SK-N-SH treated with all-trans-retinoic acid at 6 μM for 48 hours (cell line): ENCODE measurements at regions not wholly inside any gene's neighbourhood (a gene's known extent, or its start where the extent isn't known, plus 50 kb on each side); places are given as distances from the start of the nearest gene placed in this dataset.

Experiments
- ARNTL ChIP-seq: fragments of 450-650 bp; formaldehyde crosslinking; IDR thresholded peaks from 2 replicates; pipeline ENCODE4 v1.5.0; 2020; ENCODE audit warnings: low read depth, mild to moderate bottlenecking, moderate library complexity, borderline replicate concordance
- BACH2 ChIP-seq: fragments of 250-450 bp; sonication (Bioruptor Pico); IDR thresholded peaks from 2 replicates; pipeline ENCODE4 v1.9.0; 2021; ENCODE audit warnings: mild to moderate bottlenecking, borderline replicate concordance
- CSRNP3 ChIP-seq: fragments of 250-450 bp; sonication (Bioruptor Pico); IDR thresholded peaks from 2 replicates; pipeline ENCODE4 v1.5.1; 2021; ENCODE audit warnings: mild to moderate bottlenecking, moderate library complexity
- ESRRG ChIP-seq: fragments of 250-450 bp; sonication (Bioruptor Pico); IDR thresholded peaks from 2 replicates; pipeline ENCODE4 v1.6.1; 2021; ENCODE audit warnings: mild to moderate bottlenecking
- ISL1 ChIP-seq: fragments of 250-450 bp; sonication (Bioruptor Pico); IDR thresholded peaks from 2 replicates; pipeline ENCODE4 v2.1.2; 2022; ENCODE audit warnings: mild to moderate bottlenecking, moderate library complexity
- RARB ChIP-seq: fragments of 250-450 bp; sonication (Bioruptor Pico); IDR thresholded peaks from 2 replicates; pipeline ENCODE4 v1.8.0; 2021; ENCODE audit warnings: mild to moderate bottlenecking, moderate library complexity
- TOX ChIP-seq: fragments of 250-450 bp; sonication (Bioruptor Pico); IDR thresholded peaks from 2 replicates; pipeline ENCODE4 v1.8.0; 2021; ENCODE audit warnings: mild to moderate bottlenecking, moderate library complexity, borderline replicate concordance
- ZFP3 ChIP-seq: fragments of 250-450 bp; sonication (Bioruptor Pico); IDR thresholded peaks from 2 replicates; pipeline ENCODE4 v1.5.0; 2020; ENCODE audit warnings: mild to moderate bottlenecking, moderate library complexity
- ZNF565 ChIP-seq: fragments of 450-650 bp; formaldehyde crosslinking; conservative IDR thresholded peaks from 2 replicates; pipeline ENCODE4 v1.5.0; 2020; ENCODE audit warnings: low read depth, mild to moderate bottlenecking, moderate library complexity
- TF ChIP-seq, protein P1 (sequence below): fragments of 250-450 bp; sonication (Bioruptor Pico); IDR thresholded peaks from 2 replicates; pipeline ENCODE4 v1.8.0; 2021; ENCODE audit warnings: low read depth, mild to moderate bottlenecking, moderate library complexity, borderline replicate concordance
- TF ChIP-seq, protein P2 (sequence below): fragments of 250-450 bp; sonication (Bioruptor Pico); IDR thresholded peaks from 2 replicates; pipeline ENCODE4 v1.5.1; 2020; ENCODE audit warnings: low read depth, mild to moderate bottlenecking, moderate library complexity

DNA sequence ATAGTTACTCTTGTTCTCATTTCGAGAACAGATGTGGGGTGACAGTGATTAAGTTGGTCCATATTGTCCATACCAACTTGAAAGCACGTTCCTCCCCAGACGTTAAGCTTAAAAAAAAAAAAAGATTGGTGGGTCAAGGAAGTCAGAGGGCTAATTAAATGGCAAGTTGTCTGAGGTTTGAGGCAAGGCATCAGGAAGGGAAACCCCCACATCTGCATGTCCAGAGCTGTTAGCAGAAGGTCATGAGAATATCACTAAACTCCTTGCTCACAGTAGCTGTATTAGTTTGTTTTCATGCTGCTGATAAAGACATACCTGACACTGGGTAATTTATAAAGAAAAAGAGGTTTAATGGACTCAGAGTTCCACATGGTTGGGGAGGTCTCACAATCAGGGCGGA, 415.6 kb upstream of the FZD8 start:
- no peak for TF ChIP-seq BACH2
- TF ChIP-seq ARNTL (CRISPR knock-in tag), result no peak
- no peak for TF ChIP-seq ZFP3 (CRISPR knock-in tag)
- TF ChIP-seq ISL1 (CRISPR knock-in tag), result no peak
- TF ChIP-seq, protein P1, sequence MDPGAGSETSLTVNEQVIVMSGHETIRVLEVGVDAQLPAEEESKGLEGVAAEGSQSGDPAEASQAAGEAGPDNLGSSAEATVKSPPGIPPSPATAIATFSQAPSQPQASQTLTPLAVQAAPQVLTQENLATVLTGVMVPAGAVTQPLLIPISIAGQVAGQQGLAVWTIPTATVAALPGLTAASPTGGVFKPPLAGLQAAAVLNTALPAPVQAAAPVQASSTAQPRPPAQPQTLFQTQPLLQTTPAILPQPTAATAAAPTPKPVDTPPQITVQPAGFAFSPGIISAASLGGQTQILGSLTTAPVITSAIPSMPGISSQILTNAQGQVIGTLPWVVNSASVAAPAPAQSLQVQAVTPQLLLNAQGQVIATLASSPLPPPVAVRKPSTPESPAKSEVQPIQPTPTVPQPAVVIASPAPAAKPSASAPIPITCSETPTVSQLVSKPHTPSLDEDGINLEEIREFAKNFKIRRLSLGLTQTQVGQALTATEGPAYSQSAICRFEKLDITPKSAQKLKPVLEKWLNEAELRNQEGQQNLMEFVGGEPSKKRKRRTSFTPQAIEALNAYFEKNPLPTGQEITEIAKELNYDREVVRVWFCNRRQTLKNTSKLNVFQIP, result no peak
- TF ChIP-seq CSRNP3 (CRISPR knock-in tag), result no peak
- TF ChIP-seq ESRRG (CRISPR knock-in tag), result no peak
- TF ChIP-seq, protein P2, sequence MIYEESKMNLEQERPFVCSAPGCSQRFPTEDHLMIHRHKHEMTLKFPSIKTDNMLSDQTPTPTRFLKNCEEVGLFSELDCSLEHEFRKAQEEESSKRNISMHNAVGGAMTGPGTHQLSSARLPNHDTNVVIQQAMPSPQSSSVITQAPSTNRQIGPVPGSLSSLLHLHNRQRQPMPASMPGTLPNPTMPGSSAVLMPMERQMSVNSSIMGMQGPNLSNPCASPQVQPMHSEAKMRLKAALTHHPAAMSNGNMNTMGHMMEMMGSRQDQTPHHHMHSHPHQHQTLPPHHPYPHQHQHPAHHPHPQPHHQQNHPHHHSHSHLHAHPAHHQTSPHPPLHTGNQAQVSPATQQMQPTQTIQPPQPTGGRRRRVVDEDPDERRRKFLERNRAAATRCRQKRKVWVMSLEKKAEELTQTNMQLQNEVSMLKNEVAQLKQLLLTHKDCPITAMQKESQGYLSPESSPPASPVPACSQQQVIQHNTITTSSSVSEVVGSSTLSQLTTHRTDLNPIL (CRISPR knock-in tag), result no peak
- TF ChIP-seq ZNF565 (CRISPR knock-in tag), result no peak
- TF ChIP-seq RARB, result no peak
- no peak for TF ChIP-seq TOX
